Fibroblast of gingiva (primary cell): ENCODE measurements at regions not wholly inside any gene's neighbourhood (a gene's known extent, or its start where the extent isn't known, plus 50 kb on each side); places are given as distances from the start of the nearest gene placed in this dataset.
A peak's percentile ranks its signal among the peaks of the same experiment; 100 is the strongest.
"Not testable (repeated sequence)": the region's sequence is repeated elsewhere in the genome, so short reads cannot be mapped to it uniquely, and the experiment has no call there.

ENCODE experiments used
- DNase-seq: peaks from one replicate; pipeline ENCODE4 v3.0.0-alpha.2; 2011; ENCODE audit warnings: low read depth

DNA sequence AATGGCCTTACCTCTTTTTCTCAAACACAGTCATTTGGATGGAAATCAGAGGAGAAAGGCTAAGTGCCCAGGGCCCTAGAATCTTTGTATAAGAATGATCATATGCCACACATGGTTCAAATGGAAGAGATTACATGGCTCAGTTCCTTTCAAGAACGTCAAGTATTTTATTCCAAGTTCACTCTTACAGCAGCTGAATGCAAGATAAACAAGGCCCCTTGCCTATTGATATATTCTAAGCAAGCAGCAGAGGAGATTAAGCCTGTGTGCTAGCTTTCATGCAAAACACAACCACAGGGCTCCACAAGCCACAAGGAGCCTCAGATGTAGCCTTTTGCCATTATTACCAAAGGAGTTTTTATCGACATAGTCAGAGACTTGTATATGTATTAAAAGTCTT is 55.3 kb upstream of the SLCO6A1 start:
- peak; percentile 53 for DNase-seq

DNA sequence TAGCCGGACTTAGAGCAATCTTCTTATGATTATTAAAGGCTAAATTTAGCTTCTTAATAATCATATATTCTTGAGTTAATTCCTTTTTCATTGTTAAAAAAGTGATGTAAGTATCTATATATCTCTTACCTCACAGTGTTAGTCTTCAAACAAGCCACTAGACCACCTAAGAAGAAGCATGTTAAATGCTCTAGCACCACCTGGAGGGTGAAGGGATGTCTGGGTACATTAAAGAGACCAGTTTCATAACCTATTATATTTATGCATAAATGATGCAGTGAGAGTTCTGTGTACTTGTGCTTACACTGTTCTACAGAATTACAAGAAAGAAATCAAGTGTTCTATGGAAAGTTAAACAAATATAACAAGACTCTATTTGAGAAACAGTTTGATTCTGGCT is 55.9 kb upstream of the SLCO6A1 start:
- no peak for DNase-seq

DNA sequence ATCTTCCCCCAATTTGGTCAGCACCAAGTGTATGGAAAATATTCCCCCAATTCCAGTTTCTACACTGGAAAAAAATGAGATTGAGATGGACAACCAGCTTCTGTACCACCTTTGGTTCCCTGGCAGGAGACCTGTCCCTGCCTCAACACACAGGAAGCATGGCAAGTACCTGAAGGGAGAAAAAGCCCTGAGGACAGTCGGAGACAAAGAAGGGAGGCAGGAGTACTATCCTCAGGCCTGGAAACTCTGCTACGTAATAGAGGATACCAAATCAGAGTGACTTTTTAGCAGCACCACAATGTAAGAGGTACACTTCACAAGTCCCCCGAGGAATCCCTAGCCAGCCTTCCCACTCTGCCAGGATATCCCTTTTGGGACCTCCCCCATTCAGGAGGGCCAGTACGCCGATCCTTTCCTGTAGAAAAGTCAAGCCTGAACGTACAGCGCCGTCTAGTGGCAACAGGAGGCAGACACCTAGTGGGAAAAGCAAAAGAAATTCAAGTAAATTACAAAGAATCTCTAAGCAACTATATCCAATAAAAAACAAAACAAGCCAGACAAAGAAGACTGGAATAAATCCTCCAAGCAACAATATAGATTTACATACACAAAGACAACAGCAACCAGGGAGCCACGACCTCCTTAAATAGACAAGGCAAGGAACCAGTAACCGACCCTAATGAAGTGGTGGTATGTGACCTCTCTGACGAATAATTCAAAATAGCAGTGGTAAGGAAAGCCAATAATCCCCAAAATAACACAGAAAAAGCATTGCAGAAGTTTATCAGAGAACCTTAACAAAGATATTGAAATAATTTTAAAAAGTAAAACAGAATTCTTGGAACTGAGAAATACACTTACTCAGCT is 63.3 kb upstream of the SLCO6A1 start:
- DNase-seq, result peak; percentile 15

DNA sequence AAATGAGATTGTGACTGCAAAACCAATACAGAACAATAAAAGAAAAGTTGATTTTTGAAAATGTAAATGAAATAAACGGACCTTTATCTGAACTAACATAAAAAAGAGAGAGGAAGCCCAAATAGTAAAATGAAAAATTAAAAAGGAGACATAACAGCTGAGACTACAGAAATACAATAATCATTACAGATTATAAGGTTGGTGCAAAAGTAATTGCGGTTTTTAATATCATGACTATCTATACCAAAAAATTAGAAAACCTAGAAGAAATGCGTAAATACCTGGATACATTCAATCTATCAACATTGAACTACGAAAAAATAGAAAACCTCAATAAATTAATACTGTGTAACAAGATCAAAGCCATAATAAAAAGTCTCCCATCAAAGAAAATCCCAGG is 71.9 kb upstream of the SLCO6A1 start:
- DNase-seq, result no peak

DNA sequence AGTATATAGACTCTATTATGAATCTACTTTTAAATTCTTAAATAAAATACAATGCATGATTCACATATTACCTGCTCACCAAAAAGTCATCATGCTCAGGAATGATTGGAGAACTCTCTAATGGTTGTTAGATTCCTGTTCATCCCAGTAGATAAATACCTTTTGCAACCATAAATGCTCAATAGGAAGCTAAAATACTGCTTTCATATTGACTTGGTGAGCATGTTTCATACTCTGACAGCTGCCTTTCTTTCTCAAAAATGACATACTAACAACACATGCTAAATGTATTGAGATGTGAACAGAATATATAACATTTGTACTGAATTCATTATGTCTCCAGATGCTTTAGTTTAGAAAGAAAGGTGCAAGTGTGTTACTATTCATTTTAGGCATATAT is 79.6 kb upstream of the SLCO6A1 start:
- no peak for DNase-seq

DNA sequence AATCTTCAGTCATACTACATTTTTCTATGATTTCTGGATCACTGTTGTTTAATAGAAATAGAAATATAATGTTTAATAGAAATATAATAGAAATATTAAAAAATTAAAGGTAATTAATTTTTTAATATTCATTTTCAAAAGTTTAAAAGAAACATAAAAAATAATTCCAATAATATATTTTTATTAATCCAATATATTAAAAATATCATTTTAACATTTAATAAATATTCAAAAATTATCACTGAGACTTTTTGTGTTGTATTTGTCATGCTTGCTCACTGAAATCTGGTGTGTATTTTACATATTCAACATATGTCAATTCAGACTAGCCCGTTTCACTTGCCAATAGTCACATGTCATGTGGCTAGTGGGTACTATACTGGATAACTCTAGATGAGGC is 80.6 kb upstream of the SLCO6A1 start:
- DNase-seq, result no peak

DNA sequence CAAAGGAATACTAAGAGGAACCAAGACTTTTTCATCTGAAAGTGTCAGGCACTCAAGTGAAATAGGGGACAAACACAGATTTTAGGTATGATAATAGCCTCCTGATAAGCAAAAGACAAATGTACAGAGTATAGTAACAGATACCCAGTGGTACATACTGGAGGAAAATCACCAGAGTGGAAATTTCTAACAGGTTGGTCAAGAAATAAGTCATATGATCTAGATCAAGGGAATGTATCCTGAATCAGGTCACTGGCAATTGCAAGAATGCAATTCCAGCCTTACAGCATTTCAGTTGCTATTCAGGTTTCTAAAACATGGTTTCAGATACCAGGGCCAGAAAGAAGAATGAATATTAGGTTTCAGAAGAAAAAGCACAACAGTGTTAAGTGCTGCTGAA is 82.2 kb upstream of the SLCO6A1 start:
- DNase-seq, result no peak

DNA sequence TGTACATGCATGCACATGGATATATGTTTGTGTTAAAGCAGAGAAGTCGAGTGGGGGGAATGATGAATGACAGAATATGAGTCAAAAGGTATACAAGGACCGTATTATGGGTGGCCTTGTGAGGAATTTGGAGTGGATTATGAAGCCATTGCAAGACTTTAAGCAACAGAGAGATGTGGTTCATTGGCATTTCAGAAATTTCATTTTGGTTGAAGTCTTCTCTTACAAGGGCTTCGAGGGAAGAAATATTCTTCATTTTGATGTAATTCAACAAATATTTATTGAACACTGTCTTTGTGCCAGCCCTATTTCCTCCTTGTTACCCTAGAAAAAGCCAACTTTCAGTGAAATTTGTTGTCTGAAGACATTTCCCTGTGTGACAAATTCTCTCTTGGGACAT is 83.9 kb upstream of the SLCO6A1 start:
- no peak for DNase-seq

DNA sequence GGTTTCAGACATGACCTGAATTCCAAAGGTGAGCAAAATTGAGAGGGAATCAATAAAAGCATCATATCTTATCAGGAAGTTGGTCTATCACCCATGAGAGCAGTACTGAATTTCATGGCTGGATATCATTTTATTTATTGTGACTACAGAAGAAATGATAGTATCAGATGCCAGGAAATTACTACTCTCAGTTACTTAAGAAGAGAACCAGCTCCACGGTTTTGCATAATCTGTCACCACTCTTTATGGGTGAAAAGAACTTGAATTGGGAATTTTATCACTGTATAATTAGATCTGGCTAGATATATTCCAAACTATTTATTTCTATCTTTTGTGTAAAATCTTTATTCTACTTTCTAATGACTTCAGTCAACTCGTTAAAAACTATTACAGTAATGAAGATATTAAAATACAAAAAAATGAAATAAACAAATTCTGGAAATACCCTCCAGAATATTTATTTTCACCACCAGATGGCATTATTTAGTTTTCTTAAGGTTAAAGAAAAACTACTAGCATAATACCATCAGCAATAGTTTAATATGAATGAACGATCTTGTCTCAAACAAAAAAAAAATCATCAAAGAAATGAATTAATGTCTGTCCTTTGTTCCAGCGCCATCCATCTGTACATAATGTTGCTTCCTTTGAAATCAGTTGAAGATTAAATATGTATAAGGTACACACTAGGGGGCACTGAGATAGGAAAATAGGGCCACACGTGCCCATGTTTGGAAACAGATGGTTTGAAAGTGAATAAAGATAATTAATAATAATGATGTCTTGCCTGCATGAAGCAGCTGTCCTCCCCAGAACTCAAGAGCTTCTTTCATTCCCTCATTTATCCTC is 84.7 kb upstream of the SLCO6A1 start:
- peak; percentile 8 for DNase-seq

DNA sequence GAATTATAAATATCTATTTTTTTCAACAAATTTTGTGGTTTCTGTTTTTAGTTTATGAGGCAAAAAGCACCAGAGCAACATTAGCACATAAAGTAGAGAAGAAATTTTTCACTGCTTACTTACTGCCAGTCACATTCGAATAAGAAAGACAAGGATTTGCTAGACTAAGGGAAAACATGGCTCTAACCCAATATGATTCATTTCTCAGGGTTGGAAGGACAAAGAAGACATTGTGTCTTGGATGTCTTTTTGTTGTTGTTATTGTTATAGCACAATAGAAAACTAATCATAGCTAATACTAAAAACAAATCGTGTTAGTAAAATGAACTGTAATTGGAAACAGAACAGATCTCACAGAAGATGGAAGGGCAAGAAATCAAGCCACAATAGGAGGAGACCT is 90.9 kb upstream of the SLCO6A1 start:
- no peak for DNase-seq

DNA sequence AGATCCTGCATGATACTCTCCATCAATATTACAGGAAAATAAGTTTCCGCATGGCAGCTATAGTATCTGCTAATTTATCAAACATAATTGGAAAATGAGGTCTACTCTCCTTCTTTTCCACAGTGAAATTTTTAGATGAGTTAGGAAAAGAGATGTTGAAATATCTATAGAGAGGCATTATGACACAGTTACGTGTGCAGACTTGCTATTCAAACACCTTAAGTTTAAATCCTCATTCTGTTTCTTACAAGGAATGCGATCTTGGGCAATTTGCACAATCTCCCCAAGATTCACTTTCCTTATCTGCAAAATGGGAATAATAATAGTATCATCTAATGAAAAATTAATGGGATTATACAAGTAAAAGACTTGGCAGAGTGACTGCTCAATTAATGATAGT is 91.7 kb upstream of the SLCO6A1 start:
- DNase-seq, result no peak

DNA sequence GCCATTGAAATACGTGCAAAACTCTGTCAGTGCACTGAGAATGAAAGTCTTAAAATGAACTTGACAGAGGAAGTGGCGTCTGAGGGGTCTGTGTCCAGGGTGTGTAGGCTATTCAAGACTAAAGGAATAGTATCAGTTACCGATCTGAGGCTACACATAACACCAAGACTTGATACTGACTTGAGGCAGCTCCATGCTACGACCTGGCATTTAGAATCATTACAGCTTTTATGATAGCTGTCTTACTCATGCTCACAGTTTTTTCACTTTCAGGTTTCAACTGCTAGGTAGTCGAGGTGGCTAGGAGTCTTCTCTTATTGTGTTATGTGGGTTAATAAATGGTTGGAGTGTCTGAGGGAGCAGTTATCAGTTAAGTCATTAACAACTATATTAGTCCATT is 92.8 kb upstream of the SLCO6A1 start:
- DNase-seq, result no peak

DNA sequence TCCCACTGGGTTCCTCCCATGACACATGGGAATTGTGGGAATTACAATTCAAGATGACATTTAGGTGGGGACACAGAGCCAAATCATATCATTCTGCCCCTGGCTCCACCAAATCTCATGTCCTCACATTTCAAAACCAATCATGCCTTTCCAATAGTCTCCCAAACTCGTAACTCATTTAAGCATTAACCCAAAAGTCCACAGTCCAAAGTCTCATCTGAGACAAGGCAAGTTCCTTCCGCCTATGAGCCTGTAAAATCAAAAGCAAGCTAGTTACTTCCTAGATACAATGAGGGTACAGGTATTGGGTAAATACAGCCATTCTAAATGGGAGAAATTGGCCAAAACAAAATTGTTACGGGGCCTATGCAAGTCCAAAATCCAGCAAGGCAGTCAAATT is 93.8 kb upstream of the SLCO6A1 start:
- DNase-seq, result not testable (repeated sequence)

DNA sequence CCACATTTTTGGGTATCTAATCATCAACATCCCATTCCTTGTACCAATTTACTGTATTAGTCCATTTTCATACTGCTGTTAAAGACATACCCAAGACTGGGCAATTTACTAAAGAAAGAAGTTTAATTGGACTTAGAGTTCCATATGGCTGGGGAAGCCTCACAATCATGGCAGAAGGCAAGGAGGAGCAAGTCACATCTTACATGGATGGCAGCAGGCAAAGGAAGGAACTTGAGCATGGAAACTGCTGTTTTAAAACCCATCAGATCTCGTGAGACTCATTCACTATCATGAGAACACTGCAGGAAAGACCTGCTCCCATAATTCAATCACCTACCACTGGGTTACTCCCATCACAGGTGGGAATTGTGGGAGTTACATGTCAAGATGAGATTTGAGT is 95.4 kb upstream of the SLCO6A1 start:
- no peak for DNase-seq

DNA sequence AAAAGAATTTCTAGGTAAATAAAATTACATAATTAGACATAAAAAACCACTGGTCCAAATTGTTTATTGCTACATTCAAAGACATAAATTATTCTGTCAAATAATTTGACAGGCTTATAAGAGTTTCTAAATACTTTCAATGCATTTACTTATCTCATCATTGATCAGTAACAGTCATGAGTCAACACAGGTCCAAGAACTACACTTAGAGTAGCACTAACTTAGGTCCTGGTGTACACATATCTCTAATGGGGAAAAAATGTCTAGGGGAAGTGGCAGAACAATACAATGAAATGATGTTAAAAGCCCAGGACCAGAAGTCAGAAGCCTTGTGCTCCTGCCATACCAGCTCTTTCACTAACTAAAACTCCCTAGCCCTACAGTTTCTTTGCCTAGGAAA is 96.5 kb upstream of the SLCO6A1 start:
- DNase-seq, result no peak

DNA sequence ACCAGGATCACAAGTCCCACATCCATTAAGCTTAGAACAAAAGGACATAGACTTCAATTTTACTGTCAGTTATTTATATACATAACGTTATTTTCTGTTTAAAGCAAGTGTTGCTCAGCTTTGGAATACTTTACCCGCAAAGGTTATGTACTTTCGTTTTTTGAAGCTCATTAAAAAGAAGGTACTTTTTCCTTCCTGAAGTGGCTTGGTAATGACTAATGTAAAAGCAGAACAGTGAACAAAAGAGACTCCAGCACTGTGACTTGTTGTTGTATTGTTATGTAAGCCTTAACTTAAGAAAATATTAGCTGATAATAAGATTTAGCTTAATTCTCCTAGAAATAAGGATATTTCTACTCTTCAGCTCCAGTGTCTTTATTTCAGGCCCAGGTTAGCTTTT is 97.3 kb upstream of the SLCO6A1 start:
- no peak for DNase-seq

DNA sequence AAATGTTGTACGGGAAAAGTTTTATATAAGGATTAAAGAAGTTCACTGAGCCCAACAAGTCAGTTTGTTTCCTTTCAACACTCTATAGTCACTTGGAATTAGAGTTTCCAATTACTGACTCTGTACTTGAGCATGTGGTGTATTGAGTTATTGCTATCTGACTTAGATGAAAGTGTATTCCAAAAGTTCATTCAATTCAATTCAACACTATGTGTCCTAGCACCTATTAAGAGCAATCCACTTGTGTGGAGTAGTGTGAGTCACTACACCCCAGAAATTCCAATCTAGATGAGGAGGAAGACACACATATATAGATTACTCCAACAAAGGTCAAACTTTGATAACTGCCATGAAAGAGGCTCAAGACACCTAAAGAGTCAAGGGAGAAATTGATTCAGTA is 98.2 kb upstream of the SLCO6A1 start:
- no peak for DNase-seq

DNA sequence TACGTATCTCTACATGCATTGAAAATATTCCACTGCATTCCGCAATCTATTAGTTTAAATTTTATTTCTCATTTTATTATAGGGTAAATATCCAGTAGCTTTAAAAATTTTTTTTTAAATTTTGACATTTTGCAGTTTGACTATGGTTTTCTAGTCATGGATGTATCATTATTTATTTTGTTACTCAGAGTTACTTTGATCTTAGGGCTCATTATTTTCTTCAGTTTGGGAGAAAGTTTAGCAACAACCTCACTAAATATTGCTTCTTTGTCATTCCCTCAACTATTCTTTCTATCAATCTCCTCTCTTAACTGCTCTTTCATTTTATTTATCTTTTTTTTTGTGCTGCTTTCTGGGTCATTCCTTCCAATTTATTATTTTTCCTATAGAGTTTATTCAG is 100.5 kb upstream of the SLCO6A1 start:
- DNase-seq, result no peak

DNA sequence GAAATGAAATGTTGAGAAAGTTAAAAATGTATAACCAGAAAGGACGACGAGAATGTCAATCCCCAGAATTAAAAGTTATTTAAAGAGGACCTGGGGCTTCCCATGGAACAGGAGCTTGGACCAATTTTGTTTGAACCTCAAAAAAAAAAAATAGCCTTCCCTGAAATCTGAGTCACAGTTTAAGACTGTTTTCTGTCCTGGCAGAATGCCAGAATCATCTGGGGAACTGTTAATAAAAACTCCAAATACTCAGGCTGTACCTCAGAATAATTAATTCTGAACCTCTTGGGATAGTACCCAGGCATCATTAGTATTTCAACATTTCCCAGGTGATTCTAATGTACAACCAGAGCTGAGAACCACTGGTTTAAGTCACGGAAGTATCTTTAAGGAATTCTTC is 102.2 kb upstream of the SLCO6A1 start:
- DNase-seq, result no peak

DNA sequence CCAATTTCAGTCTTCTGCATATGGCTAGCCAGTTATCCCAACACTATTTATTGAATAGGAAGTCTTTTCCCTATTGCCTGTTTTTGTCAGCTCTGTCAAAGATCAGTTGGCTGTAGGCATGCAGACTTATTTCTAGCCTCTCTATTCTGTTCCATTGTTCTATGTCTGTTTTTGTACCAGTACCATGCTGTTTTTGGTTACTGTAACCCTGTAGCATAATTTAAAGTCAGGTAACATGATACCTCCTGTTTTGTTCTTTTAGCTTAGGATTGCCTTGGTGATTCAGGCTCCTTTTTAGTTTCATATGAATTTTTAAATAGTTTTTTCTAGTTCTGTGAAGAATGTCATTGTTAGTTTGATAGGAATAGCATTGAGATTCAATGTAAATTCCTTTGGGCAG is 104.9 kb upstream of the SLCO6A1 start:
- peak; percentile 20 for DNase-seq

DNA sequence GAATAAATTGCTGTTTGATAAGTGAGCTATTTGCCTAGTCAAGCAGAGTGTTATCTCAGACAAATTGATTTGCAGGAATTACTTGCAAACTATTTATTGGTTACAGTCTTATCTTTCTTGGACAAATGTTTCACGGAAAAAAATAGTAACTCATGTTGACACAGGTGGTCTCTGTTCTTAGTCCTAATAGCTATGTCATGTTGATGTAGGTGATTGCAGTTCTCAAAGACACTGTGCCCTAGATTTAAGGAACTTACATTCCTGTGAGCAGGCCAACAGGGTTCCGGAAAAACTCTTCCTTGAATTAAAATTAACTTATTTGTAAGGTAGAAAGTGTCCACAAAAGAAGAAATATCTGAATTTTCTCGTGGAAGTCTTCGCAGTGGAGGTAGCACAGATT is 109.6 kb upstream of the SLCO6A1 start:
- no peak for DNase-seq

DNA sequence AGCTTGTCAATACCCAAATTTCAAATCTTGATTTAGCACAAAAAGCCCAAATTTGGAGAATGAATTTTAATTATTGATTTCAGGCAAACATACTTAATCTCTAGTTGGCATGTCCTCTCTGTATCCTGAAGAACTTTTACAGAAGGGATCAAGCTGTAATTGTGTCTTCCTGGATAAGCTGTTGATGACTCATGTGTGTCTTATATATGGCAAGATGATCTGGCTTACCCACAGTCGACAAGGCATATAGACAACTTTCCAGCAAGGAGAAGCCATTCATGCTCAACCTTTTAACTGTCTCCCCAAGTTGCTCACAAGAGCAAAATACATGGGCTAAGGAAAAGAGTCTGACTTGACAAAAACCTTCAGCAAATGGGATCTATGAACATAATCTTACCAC is 112.5 kb upstream of the SLCO6A1 start:
- DNase-seq, result no peak

DNA sequence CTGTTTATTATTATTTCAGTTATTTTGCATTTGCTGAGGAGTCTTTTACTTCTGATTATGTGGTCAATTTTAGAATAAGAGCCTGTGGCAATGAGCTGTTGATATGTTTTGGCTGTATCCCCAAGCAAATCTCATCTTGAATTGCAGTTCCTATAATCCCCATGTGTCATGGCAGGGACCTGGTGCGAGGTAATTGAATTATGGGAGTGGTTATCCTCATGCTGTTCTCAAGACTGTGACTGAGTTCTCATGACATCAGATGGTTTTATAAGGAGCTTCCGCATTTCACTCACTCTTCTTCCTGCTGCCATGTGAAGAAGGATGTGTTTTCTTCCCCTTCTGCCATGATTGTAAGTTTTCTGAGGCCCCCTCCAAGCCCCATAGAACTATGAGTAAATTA is 114.9 kb upstream of the SLCO6A1 start:
- DNase-seq, result no peak
